ENCODE measurements at regions not wholly inside any gene's neighbourhood (a gene's known extent, or its start where the extent isn't known, plus 50 kb on each side); places are given as distances from the start of the nearest gene placed in this dataset.

DNA sequence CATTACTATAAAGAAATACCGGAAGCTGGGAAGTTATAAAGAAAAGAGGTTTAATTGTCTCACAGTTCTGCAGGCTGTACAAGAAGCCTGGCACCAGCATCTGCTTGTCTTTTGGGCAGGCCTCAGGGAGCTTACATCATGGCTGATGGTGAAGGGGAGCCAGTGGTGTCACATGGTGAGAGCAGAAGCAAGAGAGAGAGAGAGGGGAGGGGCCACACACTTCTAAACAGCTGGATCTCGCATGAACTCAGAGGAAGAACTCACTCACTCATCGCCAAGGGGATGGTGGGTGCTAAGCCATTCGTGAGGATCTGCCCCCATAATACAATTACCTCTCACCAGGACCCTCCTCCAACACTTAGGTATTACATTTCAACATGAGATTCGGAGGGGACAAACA, 51.8 kb upstream of the ANKRD34C start:
- DNase-seq (ENCODE audit: low spot score): no peak

GRCh38 chr15:79222808-79223207, 59.7 kb upstream of the ANKRD34C start:
- DNase-seq (ENCODE audit: low spot score): no peak

GRCh38 chr15:79221696-79222095, 60.8 kb upstream of the ANKRD34C start:
- no peak for DNase-seq (ENCODE audit: low spot score)

DNA sequence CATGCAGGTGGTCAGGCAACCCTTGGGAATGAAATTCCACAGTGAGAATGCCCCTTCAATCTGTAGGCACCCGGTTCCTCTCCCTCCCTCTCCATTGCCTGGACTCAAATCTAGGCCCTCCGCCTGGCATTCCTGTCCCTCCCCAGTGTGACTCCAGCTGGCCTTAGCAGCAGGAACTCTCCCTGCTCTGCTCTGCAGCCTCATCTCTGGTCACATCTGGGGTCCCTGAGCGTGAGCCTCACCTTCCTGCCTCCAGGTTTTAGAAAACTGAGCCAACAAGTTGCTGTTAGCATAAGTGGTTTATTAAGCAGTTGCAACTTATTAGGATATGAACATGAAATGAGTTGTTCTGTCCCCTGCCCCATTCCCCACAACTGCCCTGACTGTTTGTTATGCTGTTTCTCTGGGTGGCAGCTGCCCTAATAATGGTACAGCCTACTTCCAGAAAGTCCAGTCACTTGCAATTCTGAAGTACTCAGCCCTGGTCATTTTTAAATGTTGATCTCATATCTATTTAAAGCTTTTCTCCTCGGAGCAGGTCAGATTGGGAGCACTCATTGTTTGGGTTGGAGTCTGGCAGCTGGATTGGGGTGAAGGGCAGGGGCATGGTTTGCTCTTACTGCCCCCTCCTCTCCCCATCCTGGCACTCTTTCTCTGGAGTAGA, 63.0 kb upstream of the ANKRD34C start:
- no peak for DNase-seq (ENCODE audit: low spot score)

GRCh38 chr15:79218588-79219200, 63.8 kb upstream of the ANKRD34C start:
- no peak for DNase-seq (ENCODE audit: low spot score)

- no peak for DNase-seq (ENCODE audit: low spot score)
Measured at GRCh38 chr15:79213650-79214049, 68.9 kb upstream of the ANKRD34C start.

- no peak for DNase-seq (ENCODE audit: low spot score)
Measured at GRCh38 chr15:79212589-79213157, 69.8 kb upstream of the ANKRD34C start.

DNA sequence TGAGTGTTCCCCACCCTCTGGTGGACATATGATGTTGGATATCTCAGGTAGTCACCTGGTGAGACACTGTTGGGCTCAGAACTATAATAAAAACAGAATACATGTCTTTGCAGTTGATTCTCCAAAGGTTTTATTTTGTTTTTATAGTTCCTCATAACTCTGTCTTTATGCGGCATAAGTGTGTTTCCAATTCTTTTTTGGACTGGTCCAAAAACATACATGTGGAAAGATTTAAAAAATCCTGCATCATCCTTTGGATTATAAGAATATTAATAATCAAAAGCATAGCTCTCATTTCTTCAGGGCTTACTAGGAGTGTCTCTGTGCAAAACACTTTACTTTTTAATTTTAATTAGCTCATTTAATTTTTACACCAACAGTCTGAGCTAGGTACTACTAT, 71.0 kb upstream of the ANKRD34C start:
- DNase-seq (ENCODE audit: low spot score): no peak

DNA sequence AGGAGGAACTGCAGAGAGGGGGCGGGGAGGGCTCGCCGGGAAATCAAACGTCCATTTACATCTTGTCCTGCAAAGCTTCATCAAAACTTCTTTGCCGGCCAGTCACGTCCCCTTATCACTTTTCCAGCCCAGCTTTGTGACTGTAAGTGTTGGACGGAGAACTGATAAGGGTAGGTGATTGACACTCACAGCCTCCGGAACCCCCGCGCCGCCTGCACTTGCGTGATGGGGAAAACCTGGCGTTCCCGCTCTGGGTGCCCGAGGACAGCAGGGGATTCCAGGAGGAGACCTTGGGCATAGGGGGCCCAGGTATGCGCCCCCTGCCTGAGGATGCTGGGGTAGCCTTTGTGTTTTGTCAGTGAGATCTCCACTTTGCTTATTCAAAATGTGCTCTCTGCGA, 72.8 kb upstream of the ANKRD34C start:
- no peak for DNase-seq (ENCODE audit: low spot score)

GRCh38 chr15:79209116-79209515, 73.4 kb upstream of the ANKRD34C start:
- DNase-seq (ENCODE audit: low spot score): no peak

GRCh38 chr15:79208179-79208578, 74.3 kb upstream of the ANKRD34C start:
- no peak for DNase-seq (ENCODE audit: low spot score)

GRCh38 chr15:79206940-79207339, 75.6 kb upstream of the ANKRD34C start:
- DNase-seq (ENCODE audit: low spot score): no peak

DNA sequence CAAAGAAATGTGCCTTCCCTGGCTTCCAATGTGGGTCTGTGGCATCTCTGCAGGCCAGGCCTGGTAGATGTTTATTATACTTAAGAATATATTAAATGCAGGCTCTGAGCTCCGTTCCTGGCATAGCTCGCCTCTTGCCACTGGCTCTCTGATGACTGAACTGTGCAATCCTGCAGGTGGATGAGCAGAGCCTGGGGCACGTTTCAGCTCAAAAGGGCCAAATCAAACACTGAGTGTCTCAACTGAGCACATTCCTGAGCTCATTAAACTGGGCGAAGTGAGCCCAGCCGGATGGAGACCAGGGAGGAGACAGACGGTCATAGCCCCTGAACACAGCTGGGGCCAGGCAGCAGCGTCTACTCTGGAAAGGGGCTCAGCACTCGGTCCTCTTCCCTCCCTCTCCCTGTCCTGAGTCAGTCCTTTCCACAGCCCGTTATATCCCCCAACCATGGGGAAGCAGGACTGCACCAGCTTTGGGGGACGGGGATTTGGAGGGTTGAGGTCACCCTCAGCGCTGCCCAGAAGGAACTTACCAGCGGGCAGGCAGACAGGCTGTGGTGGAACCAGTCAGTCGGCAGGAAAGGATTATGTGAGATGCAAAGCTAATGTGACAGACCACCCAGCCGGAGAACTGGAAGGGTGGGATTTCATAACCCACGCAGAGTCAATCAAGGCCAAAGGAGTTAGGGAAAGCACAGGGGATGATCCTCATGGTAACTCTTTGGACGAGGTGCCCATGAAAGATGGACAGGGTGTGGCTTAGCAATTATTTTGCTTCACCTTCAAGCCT, 77.4 kb upstream of the ANKRD34C start:
- no peak for DNase-seq (ENCODE audit: low spot score)

DNA sequence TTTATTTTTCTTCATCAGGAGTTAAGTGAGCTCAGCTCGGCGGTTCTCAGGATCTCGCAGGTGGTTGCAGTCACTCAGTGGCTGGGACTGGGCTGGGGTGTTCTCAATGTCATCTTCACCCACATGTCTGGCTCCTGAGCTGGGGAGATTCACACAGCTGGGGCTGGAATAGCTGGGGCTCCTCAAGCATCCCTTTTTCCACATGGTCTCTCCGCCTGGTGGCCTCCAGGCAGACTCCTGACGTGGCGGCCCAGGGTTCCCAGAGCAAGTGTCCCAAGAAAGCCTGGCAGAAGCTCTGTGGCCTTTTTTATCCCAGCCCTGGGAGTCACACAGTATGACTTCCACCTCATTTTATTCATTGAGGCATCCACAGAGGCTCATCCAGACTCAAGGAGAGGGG, 84.1 kb upstream of the ANKRD34C start:
- no peak for DNase-seq (ENCODE audit: low spot score)

DNA sequence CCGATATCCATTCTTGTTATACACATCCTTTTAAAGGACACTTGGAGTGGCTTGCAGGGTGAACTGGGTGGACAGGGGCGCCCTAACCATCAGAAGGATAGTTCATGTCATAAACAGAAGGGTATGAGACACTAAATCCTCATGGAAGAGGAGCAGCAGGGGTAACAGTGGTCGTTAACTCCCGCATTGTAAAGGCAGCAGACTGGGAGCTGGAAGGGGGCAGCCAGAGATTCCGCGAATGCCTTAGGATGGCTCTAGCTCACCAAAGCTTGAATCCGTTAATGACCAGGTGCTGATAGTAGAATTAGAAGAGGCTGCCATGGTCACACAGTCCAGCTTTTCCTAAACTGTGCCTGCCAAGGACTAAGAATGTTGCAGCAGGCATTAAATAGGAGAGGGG, 85.2 kb upstream of the ANKRD34C start:
- DNase-seq (ENCODE audit: low spot score): no peak

GRCh38 chr15:79195802-79196201, 86.7 kb upstream of the ANKRD34C start:
- no peak for DNase-seq (ENCODE audit: low spot score)

GRCh38 chr15:79195239-79195638, 87.3 kb upstream of the ANKRD34C start:
- DNase-seq (ENCODE audit: low spot score): no peak

DNA sequence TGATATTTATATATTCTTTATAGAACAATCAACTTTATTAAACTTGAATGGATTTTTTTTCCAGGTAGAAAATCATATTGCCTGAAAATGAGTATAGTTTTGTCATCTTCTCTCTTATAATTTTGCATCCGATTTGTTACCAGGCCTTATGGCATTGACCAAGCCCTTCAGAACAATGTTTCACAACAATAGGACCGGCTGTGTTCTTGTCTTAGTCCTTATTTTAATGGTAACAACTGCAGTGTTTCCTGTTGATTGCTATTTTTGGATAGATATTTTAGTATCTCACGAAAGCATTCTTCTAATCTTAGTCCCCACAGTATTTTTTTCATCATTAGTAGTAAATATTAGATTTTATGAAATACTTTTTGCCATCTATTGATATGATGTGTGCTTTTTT, 88.1 kb upstream of the ANKRD34C start:
- DNase-seq (ENCODE audit: low spot score): no peak

DNA sequence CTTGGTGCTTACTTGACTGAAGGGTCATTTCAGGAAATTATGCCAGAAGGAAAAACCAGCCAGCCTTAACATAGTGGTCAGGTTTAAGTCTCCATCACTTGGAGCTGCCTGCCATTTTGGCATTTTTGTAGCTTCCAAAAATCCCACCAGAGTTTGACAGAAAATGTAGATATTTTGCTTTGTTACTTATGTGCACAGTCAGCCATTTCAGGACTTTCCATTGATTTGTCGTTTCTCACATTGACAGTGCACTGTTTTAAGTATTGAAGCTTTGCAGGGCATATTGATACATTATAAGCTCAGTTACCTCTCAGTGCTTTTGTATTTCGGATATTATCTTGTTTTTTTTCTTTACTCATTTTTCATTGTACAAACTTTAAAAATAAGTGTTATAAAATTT, 89.0 kb upstream of the ANKRD34C start:
- no peak for DNase-seq (ENCODE audit: low spot score)

DNA sequence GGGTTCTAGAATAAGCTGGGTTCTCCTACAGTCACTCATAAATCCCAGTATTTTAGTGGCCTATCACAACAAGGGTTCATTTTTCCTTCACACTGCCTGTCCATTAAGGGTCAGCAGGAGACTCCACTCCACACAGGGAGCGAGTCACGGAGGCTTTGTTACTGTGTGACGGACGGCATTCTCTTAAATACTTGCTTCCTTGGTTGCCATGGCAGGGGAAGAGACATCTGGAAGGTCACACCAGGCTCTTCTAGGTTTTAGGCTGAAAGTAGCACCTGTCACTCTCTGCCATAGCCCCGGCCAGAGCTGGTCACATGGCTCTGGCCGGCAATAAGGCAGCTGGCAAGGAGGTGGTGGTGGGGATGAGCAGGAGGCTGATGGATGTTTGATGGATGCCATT, 89.4 kb upstream of the ANKRD34C start:
- no peak for DNase-seq (ENCODE audit: low spot score)

- DNase-seq (ENCODE audit: low spot score): no peak
Measured at GRCh38 chr15:79192462-79193036, 90.0 kb upstream of the ANKRD34C start.

- no peak for DNase-seq (ENCODE audit: low spot score)
Measured at GRCh38 chr15:79190093-79190492, 92.4 kb upstream of the ANKRD34C start.

DNA sequence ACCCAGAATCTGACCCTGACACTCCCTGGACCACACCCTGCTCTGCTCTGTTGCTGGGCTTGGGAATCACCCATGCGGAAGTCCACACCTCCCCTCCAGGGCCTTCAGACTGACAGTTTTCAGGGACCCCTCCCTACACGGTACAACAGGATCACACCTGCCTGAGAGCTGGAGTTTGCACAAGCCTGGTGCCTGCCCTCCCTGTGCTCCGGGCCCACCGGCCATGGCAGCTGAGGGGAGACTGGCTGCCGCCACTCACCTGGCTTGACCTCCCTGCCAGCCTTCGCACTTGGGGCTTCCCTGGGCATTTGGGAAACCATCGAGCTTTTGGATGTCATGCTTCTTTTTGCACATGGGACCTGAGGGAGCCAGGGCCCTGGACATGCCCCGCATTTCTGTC, 95.9 kb upstream of the ANKRD34C start:
- no peak for DNase-seq (ENCODE audit: low spot score)
